EH (cell line): ENCODE measurements at regions not wholly inside any gene's neighbourhood (a gene's known extent, or its start where the extent isn't known, plus 50 kb on each side); places are given as distances from the start of the nearest gene placed in this dataset.

Source experiments
- DNase-seq: peaks from one replicate; pipeline ENCODE4 v3.0.0-alpha.2; 2015; ENCODE audit warnings: low read depth

DNA sequence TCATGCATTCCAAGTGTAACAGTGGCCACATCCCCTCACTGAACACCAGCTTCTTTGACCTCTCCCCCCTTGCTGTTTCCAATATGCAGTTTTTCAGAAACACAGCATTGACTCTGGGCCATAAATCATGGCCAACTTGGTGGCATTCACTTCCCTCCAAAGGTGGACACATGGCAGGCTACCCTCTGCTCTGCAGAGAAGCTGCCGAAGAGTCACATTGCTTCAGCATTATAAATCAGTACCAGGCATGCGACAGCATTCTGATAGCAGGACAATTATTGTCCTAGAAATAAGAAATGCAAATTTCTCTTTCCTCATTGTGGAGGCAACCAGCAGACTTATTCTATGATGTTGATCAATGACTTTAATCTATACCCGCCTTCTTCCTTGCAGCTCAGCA, 475.4 kb upstream of the GHITM start:
- no peak for DNase-seq

DNA sequence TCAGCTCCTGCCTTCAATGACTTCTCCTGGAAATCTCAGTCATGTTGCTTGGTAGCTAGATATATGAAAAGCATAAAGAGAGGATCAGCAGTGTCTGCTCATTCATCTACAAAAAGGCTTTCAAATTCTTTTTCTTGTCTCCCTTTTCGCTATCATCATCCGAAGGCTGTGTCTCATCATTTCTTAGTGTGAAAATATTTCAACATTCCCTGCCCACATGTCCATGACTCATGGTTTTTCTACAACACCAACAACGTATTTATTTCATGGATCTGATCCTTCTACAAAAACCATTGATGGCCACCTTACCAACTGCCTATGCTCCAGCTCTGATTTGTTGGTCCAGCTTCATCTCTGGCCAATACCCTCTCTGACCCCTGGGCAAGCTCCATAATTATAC, 472.5 kb upstream of the GHITM start:
- DNase-seq: peak; percentile 44

DNA sequence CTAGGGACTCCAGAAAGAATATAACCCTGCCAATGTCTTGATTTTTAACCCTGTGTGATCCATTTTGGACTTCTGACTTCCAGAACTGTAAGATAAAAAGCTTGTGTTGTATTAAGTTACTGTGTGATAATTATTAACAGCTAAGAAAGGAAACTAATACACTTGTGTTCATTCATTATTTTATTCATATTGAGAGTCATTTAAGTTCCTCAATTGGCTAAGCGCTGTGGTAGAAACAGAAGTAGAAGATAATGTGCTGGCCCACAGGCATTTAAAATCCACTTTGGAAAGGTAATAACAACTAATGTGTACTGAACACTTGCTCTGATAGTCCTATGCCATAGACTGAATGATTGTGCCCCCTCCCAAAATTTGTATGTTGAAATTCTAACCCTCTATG, 471.7 kb upstream of the GHITM start:
- DNase-seq: no peak

DNA sequence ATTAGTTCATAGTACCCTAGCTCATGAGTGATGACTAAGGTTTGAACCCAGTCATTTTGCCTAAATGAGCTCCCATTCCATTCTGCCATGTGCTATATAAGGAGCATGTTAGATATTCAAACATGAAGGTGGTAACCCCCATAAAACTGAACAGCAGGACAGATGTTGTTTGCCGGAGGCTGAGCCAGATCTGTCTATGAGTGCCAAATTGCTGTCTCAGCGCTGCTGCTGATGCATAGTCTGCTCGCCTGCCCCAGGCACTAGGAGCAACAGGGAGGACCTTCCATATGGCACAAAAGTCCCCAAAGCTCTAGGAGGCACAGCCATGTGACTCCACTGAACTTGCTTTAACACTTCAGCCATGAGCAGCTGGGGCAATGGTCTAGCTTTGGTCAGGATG, 466.0 kb upstream of the GHITM start:
- DNase-seq: no peak

DNA sequence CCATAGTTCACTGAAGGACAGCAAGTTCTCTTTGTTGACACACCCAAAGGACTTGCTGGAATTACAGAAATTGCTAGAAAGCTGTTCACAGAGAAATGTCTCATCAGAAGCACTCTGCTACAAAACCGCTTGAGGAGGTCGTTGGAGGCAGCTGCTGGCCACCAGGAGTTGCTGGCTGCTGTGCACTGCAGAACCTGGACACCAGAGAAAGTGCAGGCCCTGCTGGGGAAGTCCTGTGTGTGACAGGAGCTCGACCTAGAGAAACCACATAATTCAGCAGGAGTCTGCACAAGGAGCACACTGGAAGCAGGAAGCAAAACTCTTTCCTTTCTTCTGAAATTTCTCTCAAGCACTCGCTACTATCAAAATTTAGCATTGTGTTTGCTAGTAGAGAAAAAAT, 461.5 kb upstream of the GHITM start:
- peak; percentile 27 for DNase-seq

DNA sequence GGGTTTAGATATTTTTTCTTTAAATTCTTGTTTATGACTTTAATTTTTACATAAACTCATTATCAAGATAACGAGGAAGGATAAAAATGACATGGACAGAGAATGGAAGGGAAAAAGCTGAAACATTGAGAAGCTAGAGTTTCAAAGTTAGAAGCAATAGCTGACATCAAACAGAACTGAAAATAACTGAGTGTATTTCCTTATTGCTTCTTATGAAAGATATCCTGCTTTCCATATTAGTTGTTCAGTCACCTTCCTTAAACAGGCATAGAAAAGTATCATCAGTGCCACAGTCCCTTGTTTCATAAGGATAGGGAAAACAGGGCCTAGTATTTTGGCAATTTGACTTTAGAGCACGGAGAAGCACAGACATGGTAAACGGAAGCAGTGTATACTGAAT, 460.5 kb upstream of the GHITM start:
- no peak for DNase-seq

DNA sequence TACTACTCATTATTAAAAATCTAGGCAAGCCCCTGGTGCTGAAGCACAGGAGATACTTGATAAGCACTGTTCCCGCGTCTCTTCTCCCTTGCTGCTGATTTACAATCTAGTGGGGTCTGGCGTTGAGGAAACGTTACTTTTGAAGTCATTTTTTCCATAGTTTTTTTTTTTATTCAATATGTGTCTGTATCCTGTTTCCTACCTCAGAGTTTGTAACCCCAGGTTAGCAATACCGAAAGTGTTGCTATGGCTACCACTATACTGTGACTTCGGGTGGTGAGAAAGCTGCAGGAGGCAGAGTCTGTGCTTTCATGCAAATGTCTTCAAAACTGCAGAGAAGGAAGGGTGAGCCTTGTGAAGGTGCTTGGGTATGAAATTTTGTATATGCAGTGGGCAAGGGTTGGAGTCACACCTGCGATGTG, 458.8 kb upstream of the GHITM start:
- DNase-seq: no peak

DNA sequence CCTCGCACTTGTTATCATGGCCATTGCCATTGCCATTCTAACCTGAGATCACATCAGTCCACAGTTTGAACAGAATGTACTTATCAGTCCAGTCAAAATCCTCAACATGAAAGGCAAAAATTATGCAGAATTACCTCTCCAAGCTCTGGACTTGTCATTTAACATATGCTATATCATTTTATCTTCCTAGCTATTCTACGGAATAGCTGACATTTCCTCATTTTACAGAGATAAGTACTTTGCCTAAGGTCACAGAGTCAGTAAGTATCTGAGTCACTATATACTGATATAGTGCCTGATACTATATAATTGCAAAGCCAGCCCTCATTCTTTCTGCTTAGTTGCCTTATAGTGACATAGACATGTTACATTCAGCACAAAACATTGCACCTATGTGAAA, 456.9 kb upstream of the GHITM start:
- DNase-seq: no peak

DNA sequence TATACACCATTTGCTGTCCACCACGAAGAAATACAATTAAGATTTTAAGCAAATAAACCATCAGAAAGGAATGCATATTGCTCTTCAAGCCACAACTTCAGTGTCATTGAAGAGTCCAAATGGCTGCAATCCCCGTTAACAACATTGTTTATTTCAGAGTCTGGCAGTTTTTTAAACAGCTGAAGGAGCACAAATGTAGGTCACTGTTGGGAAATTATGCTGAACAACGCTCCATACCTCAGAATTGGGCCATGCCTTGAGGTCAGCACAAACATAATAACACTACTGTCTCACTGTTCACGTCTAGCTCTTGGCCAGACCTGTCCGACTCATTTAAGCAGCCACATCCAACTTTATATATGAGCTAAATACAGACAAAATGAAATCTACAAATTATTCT, 453.9 kb upstream of the GHITM start:
- DNase-seq: peak; percentile 37

DNA sequence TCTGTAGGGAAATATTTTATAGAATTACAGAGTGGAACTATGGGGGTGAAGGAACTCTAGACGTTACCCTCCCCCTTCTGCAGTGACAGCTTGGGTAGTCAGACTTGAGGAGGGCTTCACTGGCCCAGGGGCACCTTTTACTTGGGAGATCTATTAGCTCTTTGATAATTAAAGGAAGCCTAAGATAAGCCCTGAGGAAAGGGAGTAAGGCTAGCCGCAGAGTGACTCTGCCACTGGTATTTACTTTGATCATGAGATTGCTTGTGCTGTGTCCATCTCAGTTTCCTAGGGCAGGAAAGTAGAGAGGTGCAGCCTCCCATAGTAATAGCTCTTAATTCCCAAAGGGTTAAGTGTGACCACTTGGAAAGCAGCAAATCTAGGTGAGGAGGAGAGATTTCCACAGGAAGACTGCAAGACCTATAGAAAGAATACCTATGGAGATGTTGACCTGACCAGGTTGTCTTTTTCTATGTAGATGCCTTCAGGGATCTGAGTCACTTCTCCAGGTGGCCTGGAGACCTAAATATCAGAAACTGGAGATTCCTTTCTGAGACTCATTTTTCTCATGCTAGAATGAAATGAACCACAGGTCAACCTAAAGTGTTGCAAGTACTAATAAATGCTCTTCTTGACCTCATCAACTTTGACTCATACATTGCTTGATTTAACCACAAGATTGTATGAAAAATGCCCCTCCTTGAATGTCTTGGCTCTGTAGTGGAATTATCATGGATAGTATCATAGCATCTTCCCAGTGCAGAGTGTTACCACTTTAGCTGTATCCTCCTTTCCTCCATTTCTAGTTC, 447.3 kb upstream of the GHITM start:
- peak; percentile 54 for DNase-seq

DNA sequence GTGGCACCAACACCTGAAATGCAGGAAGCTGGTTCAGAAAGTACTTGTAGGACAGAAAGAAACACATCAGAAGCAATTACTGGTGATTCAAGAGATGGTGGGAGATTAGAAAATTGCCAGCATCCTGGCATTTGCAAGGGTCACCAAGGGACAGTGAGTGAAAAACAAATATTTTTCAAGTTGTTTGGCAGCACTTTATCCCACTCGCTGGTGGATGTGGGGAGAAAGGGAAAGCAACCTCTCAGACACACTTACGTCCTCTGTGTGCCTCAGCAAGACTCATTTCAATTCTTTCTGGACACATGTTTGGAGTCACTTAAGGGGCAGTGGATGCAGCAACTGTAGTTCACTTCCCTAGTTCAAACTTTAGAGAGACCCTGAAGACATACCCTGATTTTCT, 440.4 kb upstream of the GHITM start:
- no peak for DNase-seq

DNA sequence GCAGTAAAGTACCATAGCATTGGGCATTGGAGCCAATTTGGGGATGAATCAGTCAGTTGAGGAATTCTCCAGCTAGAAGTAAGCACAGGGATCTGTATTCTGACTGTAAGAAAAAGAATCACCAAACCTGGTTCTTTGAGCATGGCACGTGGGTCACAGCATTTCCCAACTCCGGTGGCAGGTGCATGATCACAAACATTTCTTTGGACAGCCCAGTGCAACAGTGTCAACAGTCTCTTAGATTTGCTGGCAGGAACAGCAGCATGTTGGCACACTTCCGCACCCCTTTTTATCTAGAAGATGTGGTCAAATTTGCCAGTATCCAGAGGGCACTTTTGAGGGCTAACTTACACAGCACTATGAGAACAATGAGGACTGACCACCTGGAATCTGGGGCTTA, 437.5 kb upstream of the GHITM start:
- no peak for DNase-seq

DNA sequence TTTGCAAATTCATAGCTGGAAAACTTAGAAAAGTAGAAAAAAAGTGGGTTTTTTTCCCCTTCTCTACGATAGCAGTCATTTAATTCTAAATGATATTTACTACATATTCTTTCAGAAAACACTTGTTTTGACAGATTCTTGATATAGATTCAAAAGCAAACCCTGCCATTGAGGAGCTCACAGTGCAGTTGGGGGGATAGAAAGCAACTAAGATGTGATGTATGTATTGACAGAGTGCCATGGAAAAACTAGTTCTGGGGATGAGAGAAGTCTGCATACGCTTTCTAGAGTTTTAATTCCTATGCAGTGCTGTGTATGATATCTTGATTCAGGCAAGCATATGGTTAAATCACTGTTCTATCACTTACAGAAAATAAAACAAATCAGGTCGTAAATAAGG, 436.6 kb upstream of the GHITM start:
- DNase-seq: no peak

DNA sequence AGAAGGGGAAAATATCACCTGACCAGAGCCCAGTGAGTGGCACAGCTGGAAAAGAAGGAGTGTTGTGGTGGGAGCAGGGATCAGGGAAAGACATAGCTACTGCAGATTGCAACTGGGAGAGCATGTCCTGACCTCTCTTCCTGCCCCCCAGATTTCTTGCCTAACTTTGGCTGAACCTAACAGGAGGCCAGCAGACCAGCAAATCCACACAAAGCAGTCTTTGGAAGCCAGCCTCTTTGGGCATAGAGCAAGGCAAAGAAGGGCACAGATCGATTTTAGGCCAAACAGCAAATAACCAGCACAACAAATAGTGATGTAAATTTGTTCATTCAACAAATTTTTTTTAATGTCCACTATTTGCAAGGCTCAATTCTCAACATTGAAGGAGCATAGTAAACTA, 433.2 kb upstream of the GHITM start:
- DNase-seq: no peak

DNA sequence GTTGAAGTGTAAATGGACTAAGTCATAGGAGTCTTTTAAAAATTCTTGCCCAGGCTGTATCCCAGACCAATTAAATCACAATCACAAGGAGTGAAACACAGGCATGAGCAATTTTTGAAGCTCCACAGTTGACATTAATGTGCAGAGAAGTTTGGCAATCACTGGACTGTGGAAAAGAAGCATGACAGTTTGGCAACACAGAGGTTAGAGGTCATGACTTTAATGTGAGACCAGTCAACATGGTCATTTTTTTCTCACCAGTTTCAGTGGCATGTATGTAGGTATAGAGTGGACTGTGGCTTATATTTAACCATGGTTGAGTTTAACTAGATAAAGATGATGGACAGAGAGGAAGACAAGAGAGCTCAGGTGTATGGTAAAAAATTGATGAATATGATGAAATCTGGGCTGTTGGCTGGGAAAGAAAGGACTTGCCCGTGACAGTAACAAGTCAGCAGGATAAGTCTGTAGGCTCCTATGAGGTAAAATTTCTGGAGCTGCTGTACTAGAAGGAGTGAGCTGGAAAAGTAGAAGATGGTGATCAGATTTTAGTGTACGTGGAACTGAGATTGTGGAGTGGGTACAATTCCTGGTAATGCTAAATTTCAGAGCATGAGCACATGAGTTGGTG, 432.2 kb upstream of the GHITM start:
- no peak for DNase-seq

DNA sequence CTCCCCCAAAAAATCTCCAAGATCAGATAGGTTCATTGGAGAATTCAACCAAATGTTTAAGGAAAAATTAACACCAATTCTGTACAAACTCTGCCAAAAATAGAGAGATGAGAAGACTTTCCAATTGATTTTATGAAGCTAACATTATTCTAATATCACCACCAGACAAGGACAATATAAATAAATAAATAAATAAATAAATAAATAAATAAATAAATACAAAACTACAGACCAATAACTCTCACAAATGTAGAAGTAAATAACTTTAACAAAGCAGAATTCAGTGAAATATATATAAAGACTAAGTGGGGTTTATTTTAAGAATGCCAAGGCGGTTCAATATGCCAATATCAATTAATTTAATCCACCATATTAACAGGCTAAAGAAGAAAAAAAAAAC, 425.9 kb upstream of the GHITM start:
- no peak for DNase-seq

DNA sequence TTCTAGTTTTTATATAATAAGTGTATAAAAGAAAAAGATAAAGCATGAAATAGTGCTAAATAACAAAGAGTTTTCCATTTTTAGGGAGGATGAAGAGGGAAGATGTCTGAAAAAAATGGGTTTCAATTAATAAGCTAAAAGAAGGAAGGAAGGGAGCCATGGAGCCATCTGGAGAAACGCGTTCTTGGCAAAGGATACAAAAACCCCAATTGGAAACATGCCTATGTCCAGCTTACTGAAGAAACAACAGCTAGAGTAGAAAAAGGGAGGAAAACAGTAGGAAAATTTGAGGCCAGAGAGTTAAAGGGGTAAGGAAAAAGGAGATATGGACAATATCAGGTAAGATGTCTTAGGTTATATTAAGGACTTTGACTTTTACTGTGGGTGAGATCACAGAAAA, 416.2 kb upstream of the GHITM start:
- no peak for DNase-seq

DNA sequence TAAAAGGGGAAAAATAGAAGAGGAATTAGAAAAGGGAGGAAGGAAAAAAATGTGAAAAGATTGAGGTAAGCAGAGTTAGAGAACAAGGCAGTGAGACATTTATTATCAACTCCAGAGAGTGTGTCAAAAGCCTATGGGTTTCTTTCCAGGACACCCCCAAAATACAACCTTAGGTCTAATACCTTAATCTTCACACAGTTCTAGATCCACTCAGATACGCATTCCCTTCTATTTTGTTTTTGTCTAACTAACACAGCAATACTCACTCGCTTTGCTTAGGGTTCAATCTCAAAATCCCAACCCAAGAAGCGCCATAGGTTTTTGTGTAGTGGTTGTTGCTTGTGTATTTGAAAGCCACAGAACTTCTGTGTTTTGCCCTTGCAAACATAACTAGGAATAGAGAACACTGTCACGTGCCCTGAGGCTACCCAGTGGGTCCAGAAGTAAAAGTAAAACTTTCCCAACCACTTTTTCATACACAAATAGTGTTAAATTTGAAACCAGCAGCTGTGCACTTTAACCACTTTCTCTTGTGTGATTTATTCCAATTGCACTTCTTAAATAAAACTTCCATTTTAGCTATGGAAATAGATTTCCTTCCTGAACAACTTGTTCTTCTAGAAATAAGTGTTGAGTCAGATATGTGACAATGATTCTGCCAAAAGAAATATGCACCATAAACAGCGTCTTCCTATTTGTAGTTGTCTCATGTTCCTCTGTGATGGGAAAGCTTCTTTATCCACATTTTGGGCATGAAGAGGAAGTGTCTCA, 414.7 kb upstream of the GHITM start:
- DNase-seq: no peak

DNA sequence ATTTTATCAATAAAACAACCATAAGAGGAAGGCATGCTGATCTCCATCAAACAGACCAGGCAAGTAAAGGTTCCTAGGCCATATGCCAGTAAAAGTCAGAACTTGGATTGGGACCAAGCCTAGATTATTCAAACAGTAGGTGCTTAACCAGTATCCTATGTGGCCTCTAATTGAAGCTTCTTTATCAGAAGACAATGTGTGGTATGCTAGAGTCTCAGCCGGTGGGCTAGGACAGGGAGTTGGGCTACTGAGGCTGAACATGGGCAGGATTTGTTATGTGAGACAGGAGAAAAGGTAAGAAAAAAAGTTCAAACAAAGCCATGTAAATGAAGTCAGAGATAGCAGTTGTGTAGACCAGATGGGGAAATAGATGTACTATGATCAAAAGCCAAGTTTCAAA, 413.7 kb upstream of the GHITM start:
- no peak for DNase-seq

DNA sequence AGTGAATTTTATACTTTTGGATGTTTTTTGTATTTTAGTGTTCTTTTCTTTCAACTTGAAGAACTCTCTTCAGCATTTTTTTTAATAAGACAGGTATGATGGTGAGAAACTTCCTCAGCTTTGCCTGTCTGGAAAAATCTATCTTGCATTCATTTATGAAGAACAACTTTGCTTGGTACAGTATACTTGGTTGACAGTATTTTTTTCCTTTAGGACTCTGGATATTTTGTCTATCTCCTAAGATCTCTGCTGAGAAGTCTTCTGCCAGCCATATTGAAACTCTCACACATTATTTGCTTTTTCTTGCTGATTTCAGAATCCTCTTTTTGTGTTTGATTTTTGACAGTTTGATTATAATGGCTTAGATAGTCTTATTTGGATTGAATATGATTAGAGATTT, 405.0 kb upstream of the GHITM start:
- no peak for DNase-seq

DNA sequence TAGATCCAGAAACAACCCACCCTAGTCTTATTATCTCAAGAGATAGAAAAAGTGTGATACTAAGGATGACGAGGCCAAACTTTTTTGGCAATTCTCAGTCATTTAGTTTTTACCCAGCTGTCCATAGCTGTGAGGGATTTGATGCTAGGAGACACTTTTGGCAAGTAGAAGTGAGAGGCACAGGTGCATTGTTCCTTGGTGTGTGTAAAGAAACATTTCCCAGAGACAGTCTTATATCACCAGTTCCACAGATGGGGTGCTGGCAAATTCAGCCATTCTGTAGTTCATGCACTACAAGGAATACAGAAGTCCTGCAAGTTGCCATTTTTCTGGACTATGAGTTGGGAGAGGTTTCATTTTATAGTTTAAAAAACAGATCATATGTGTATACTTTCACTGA, 403.3 kb upstream of the GHITM start:
- no peak for DNase-seq

DNA sequence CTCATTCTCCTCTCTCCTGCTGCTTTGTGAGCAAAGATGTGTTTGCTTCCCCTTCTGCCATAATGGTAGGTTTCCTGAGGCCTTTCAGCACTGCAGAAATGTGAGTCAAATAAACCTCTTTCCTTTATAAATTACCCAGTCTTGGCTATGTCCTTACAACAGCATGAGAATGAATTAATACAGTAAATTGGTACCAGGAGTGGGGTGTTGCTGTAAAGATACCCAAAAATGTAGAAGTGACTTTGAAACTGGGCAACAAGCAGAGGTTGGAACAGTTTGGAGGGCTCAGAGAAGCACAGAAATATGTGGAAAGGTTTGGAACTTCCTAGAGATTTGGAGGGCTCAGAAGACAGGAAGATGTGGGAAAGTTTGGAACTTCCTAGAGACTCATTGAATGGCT, 388.7 kb upstream of the GHITM start:
- no peak for DNase-seq

DNA sequence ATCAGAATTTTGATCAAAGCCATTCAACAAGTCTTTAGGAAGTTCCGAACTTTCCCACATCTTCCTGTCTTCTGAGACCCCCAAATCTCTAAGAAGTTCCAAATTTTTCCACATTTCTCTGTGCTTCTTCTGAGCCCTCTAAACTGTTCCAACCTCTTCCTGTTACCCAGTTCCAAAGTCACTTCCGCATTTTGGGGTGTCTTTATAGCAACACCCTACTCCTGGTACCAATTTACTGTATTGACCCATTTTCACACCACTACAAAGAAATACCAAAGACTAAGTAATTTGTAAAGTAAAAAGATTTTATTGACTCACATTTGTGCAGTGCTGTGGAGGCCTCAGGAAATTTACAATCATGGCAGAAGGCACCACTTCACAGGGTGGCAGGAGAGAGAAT, 385.8 kb upstream of the GHITM start:
- DNase-seq: no peak
